ENCODE measurements at regions not wholly inside any gene's neighbourhood (a gene's known extent, or its start where the extent isn't known, plus 50 kb on each side); places are given as distances from the start of the nearest gene placed in this dataset.
A peak's percentile ranks its signal among the peaks of the same experiment; 100 is the strongest.

GRCh38 chr5:34486849-34487158 lies 169.3 kb upstream of the RAI14 start:
- intact Hi-C loops (cut with micrococcal nuclease) (loop anchor here (1.0 to 5.0 kb wide), 12 partner anchors 32 to 515 kb away; partner anchors contain the start of genes RAI14 and TTC23L), dilution Hi-C loops (cut with MboI; ENCODE audit: extremely low pct_ligation_motif_present, low sequenced_read_pairs) (loop anchor here (25.0 kb wide), 1 partner anchor 425 kb away; the partner anchor contains the start of genes BRIX1 and RAD1)
- DNase-seq (ENCODE audit: low read depth, low spot score) = no peak
- H3K4me2 ChIP-seq (ENCODE audit: insufficient read depth, low read length) = peak overlapping the region; percentile 81
- ChIA-PET CTCF (interaction anchor here (0.6 to 3.9 kb wide), 52 partner anchors 10 to 461 kb away, joined by 3 to 84 read pairs (median 5); partner anchors contain the start of genes BRIX1, RAD1, RAI14 and TTC23L), POLR2A (interaction anchor here (1.2 kb wide), 1 partner anchor 98 kb away, joined by 3 read pairs; no protein-coding TSS in a partner anchor)
- no peaks in the 10 kb centered on the region for H3K79me2 ChIP-seq (ENCODE audit: control insufficient read depth, insufficient read depth, low read length)
- no TSS peak for BruUV-seq (replicated peaks)
- no peaks in the 10 kb centered on the region for H3K9me1 ChIP-seq (replicated peaks; ENCODE audit: control insufficient read depth, extremely low read depth, insufficient read depth, low read length)
- peaks cover 0 to 4% of the 10 kb centered on the region in 2 experiments for H3K27me3 ChIP-seq (ENCODE audit: control insufficient read depth in 2 of 2, insufficient read depth in 2 of 2, low read length in 2 of 2)
- H3K27ac ChIP-seq (ENCODE audit: insufficient read depth, low read depth, low read length) = peak overlapping the region; percentile 78
- no peak overlapping the region for H3K4me3 ChIP-seq (replicated peaks in 1 of 3; ENCODE audit: insufficient read depth in 1 of 3, low read depth in 1 of 3, low read length in 3 of 3)
- no peak for FAIRE-seq
- peak overlapping the region; percentile 24 for H3K9ac ChIP-seq (replicated peaks; ENCODE audit: extremely low read depth, insufficient read depth, low read length)
- no peak overlapping the region for H2AFZ ChIP-seq (ENCODE audit: low read depth, low read length)
- TF ChIP-seq EZH2 (IDR thresholded peaks at IDR 0.05; ENCODE audit: borderline replicate concordance, low read depth, low read length, severe bottlenecking) (no peak), JUN (IDR thresholded peaks at IDR 0.05; ENCODE audit: borderline replicate concordance, insufficient read depth, insufficient read length, low read depth) (no peak), POLR2A (IDR thresholded peaks at IDR 0.05; ENCODE audit: low read depth, low read length) (no peak), FOS (IDR thresholded peaks at IDR 0.05; ENCODE audit: borderline replicate concordance, insufficient read depth, low read length) (no peak)
- H3K36me3 ChIP-seq (ENCODE audit: control insufficient read depth in 2 of 2, extremely low read depth in 1 of 2, insufficient read depth in 2 of 2, low read length in 2 of 2) = no peaks in the 10 kb centered on the region
- H4K20me1 ChIP-seq (replicated peaks; ENCODE audit: control insufficient read depth, extremely low read depth, insufficient read depth, low read length) = no peaks in the 10 kb centered on the region
- H3K4me1 ChIP-seq (ENCODE audit: control insufficient read depth, extremely low read depth, insufficient read depth, low read length) = peaks cover 19% of the 10 kb centered on the region
- no peaks in the 10 kb centered on the region for H3K9me3 ChIP-seq (replicated peaks; ENCODE audit: control insufficient read depth, insufficient read depth, low read length)

GRCh38 chr5:34487159-34487879 lies 168.8 kb upstream of the RAI14 start:
- DNase-seq (ENCODE audit: low read depth, low spot score) (peak; percentile 91), FAIRE-seq (peak; percentile 88)
- BruUV-seq (replicated peaks) = TSS peak; percentile 60
- Histone ChIP-seq H3K27me3 (ENCODE audit: control insufficient read depth in 2 of 2, insufficient read depth in 2 of 2, low read length in 2 of 2) (peaks cover 0 to 3% of the 10 kb centered on the region in 2 experiments), H3K4me3 (replicated peaks in 1 of 3; ENCODE audit: insufficient read depth in 1 of 3, low read depth in 1 of 3, low read length in 3 of 3) (no peak overlapping the region), H4K20me1 (replicated peaks; ENCODE audit: control insufficient read depth, extremely low read depth, insufficient read depth, low read length) (no peaks in the 10 kb centered on the region), H3K9me3 (replicated peaks; ENCODE audit: control insufficient read depth, insufficient read depth, low read length) (no peaks in the 10 kb centered on the region), H3K36me3 (ENCODE audit: control insufficient read depth in 2 of 2, extremely low read depth in 1 of 2, insufficient read depth in 2 of 2, low read length in 2 of 2) (no peaks in the 10 kb centered on the region), H3K27ac (ENCODE audit: insufficient read depth, low read depth, low read length) (peak overlapping the region; percentile 78), H3K9me1 (replicated peaks; ENCODE audit: control insufficient read depth, extremely low read depth, insufficient read depth, low read length) (no peaks in the 10 kb centered on the region), H2AFZ (ENCODE audit: low read depth, low read length) (peak overlapping the region; percentile 58), H3K9ac (replicated peaks; ENCODE audit: extremely low read depth, insufficient read depth, low read length) (peak overlapping the region; percentile 38), H3K4me1 (ENCODE audit: control insufficient read depth, extremely low read depth, insufficient read depth, low read length) (peaks cover 19% of the 10 kb centered on the region), H3K79me2 (ENCODE audit: control insufficient read depth, insufficient read depth, low read length) (no peaks in the 10 kb centered on the region), H3K4me2 (ENCODE audit: insufficient read depth, low read length) (peak overlapping the region; percentile 81)
- dilution Hi-C loops (cut with MboI; ENCODE audit: extremely low pct_ligation_motif_present, low sequenced_read_pairs) = loop anchor here (25.0 kb wide), 1 partner anchor 425 kb away; the partner anchor contains the start of genes BRIX1 and RAD1
- ChIA-PET CTCF (interaction anchor here (1.0 to 3.9 kb wide), 20 partner anchors 9 to 415 kb away, joined by 3 to 84 read pairs (median 5); no protein-coding TSS in a partner anchor), POLR2A (interaction anchor here (1.2 kb wide), 1 partner anchor 98 kb away, joined by 3 read pairs; no protein-coding TSS in a partner anchor)
- intact Hi-C loops (cut with micrococcal nuclease) = loop anchor here (1.0 to 5.0 kb wide), 8 partner anchors 32 to 515 kb away; partner anchors contain the start of genes RAI14 and TTC23L
- TF ChIP-seq EZH2 (IDR thresholded peaks at IDR 0.05; ENCODE audit: borderline replicate concordance, low read depth, low read length, severe bottlenecking) (no peak), JUN (IDR thresholded peaks at IDR 0.05; ENCODE audit: borderline replicate concordance, insufficient read depth, insufficient read length, low read depth) (peak; percentile 49), MAX (IDR thresholded peaks at IDR 0.05; ENCODE audit: insufficient read depth, insufficient read length) (no peak), FOS (IDR thresholded peaks at IDR 0.05; ENCODE audit: borderline replicate concordance, insufficient read depth, low read length) (peak; percentile 46), POLR2AphosphoS5 (IDR thresholded peaks at IDR 0.05; ENCODE audit: insufficient read depth, low read depth, low read length) (peak; percentile 59), GATA2 (IDR thresholded peaks at IDR 0.05; ENCODE audit: insufficient read depth, insufficient read length, low read depth, low read length) (no peak)
